ENCODE measurements at regions not wholly inside any gene's neighbourhood (a gene's known extent, or its start where the extent isn't known, plus 50 kb on each side); places are given as distances from the start of the nearest gene placed in this dataset.
"Not testable (repeated sequence)": the region's sequence is repeated elsewhere in the genome, so short reads cannot be mapped to it uniquely, and the experiment has no call there.

- no peak for DNase-seq (ENCODE audit: low read depth, low spot score)
- in situ Hi-C loops (cut with HindIII; ENCODE audit: low pct_unique_long_range_greater_than_20kb, low sequenced_read_pairs): loop anchor here (10.0 kb wide), 2 partner anchors 105 to 185 kb away; no protein-coding TSS in a partner anchor
Measured at GRCh38 chr17:77549726-77550366, 408.7 kb upstream of the TNRC6C start.

- DNase-seq (ENCODE audit: low read depth, low spot score): no peak
- in situ Hi-C loops (cut with HindIII; ENCODE audit: low pct_unique_long_range_greater_than_20kb, low sequenced_read_pairs): no loop called here
Measured at GRCh38 chr17:77553459-77554066, 404.9 kb upstream of the TNRC6C start.

- in situ Hi-C loops (cut with HindIII; ENCODE audit: low pct_unique_long_range_greater_than_20kb, low sequenced_read_pairs): no loop called here
- no peak for DNase-seq (ENCODE audit: low read depth, low spot score)
Measured at GRCh38 chr17:77555121-77555591, 403.3 kb upstream of the TNRC6C start.

- no peak for DNase-seq (ENCODE audit: low read depth, low spot score)
Measured at GRCh38 chr17:77555741-77556291, 402.7 kb upstream of the TNRC6C start.

GRCh38 chr17:77556383-77557061, 402.0 kb upstream of the TNRC6C start:
- in situ Hi-C loops (cut with HindIII; ENCODE audit: low pct_unique_long_range_greater_than_20kb, low sequenced_read_pairs): no loop called here
- no peak for DNase-seq (ENCODE audit: low read depth, low spot score)

More at GRCh38 chr17:77555741-77556291, 402.7 kb upstream of the TNRC6C start:
- in situ Hi-C loops (cut with HindIII; ENCODE audit: low pct_unique_long_range_greater_than_20kb, low sequenced_read_pairs): no loop called here

- in situ Hi-C loops (cut with HindIII; ENCODE audit: low pct_unique_long_range_greater_than_20kb, low sequenced_read_pairs): no loop called here
- peak; percentile 83 for DNase-seq (ENCODE audit: low read depth, low spot score)
Measured at GRCh38 chr17:77558846-77559626, 399.5 kb upstream of the TNRC6C start.

GRCh38 chr17:77560381-77560780, 398.1 kb upstream of the TNRC6C start:
- in situ Hi-C loops (cut with HindIII; ENCODE audit: low pct_unique_long_range_greater_than_20kb, low sequenced_read_pairs): no loop called here
- no peak for DNase-seq (ENCODE audit: low read depth, low spot score)

GRCh38 chr17:77560841-77561240, 397.7 kb upstream of the TNRC6C start:
- in situ Hi-C loops (cut with HindIII; ENCODE audit: low pct_unique_long_range_greater_than_20kb, low sequenced_read_pairs): no loop called here
- no peak for DNase-seq (ENCODE audit: low read depth, low spot score)

GRCh38 chr17:77562361-77562760, 396.1 kb upstream of the TNRC6C start:
- DNase-seq (ENCODE audit: low read depth, low spot score); in situ Hi-C loops (cut with HindIII; ENCODE audit: low pct_unique_long_range_greater_than_20kb, low sequenced_read_pairs): not testable (repeated sequence)

- DNase-seq (ENCODE audit: low read depth, low spot score): no peak
- in situ Hi-C loops (cut with HindIII; ENCODE audit: low pct_unique_long_range_greater_than_20kb, low sequenced_read_pairs): no loop called here
Measured at GRCh38 chr17:77563439-77564102, 394.9 kb upstream of the TNRC6C start.

- in situ Hi-C loops (cut with HindIII; ENCODE audit: low pct_unique_long_range_greater_than_20kb, low sequenced_read_pairs): no loop called here
Measured at GRCh38 chr17:77564278-77564920, 394.1 kb upstream of the TNRC6C start.

GRCh38 chr17:77565166-77565565, 393.3 kb upstream of the TNRC6C start:
- in situ Hi-C loops (cut with HindIII; ENCODE audit: low pct_unique_long_range_greater_than_20kb, low sequenced_read_pairs): no loop called here
- no peak for DNase-seq (ENCODE audit: low read depth, low spot score)

More at GRCh38 chr17:77564278-77564920, 394.1 kb upstream of the TNRC6C start:
- no peak for DNase-seq (ENCODE audit: low read depth, low spot score)

GRCh38 chr17:77566151-77566550, 392.4 kb upstream of the TNRC6C start:
- peak; percentile 50 for DNase-seq (ENCODE audit: low read depth, low spot score)
- in situ Hi-C loops (cut with HindIII; ENCODE audit: low pct_unique_long_range_greater_than_20kb, low sequenced_read_pairs): no loop called here

GRCh38 chr17:77566566-77567138, 391.9 kb upstream of the TNRC6C start:
- in situ Hi-C loops (cut with HindIII; ENCODE audit: low pct_unique_long_range_greater_than_20kb, low sequenced_read_pairs): no loop called here
- DNase-seq (ENCODE audit: low read depth, low spot score): no peak

GRCh38 chr17:77568540-77568939, 390.0 kb upstream of the TNRC6C start:
- no peak for DNase-seq (ENCODE audit: low read depth, low spot score)
- in situ Hi-C loops (cut with HindIII; ENCODE audit: low pct_unique_long_range_greater_than_20kb, low sequenced_read_pairs): no loop called here

GRCh38 chr17:77569846-77570564, 388.5 kb upstream of the TNRC6C start:
- in situ Hi-C loops (cut with HindIII; ENCODE audit: low pct_unique_long_range_greater_than_20kb, low sequenced_read_pairs): no loop called here
- no peak for DNase-seq (ENCODE audit: low read depth, low spot score)
